Psoas muscle (tissue), 7 donors: ENCODE measurements at regions not wholly inside any gene's neighbourhood (a gene's known extent, or its start where the extent isn't known, plus 50 kb on each side); places are given as distances from the start of the nearest gene placed in this dataset.

ENCODE experiments used
- ATAC-seq, 4 donors: fragments of 200-7000 bp; cut with Tn5 transposase; one replicate each; pipeline ENCODE4 v1.9.1; 2020; ENCODE audit warnings: moderate library complexity in 3 of 4, mild to moderate bottlenecking in 2 of 4
- DNase-seq, 2 donors: peaks; one replicate each; pipeline ENCODE4 v3.0.0-alpha.2; 2020
- H3K27ac ChIP-seq: fragments of 200-600 bp; one replicate; pipeline ENCODE4 v1.8.0; 2022
- H3K27me3 ChIP-seq, 3 donors: fragments of 200-600 bp in 1 of 3; one replicate each; pipeline versions ENCODE4 v1.6.1 to v1.8.0; 2013 to 2022; ENCODE audit warnings: low read length in 2 of 3, mild to moderate bottlenecking in 2 of 3, moderate library complexity in 1 of 3; ENCODE audit not compliant: insufficient read depth in 3 of 3
- H3K36me3 ChIP-seq, 2 donors: fragments of 200-600 bp in 1 of 2; one replicate each; pipeline versions ENCODE4 v1.6.1 to v1.8.0; 2013 to 2022; ENCODE audit warnings: low read depth in 1 of 2, mild to moderate bottlenecking in 1 of 2, moderate library complexity in 1 of 2; ENCODE audit not compliant: insufficient read depth in 1 of 2
- H3K4me1 ChIP-seq: fragments of 200-600 bp; one replicate; pipeline ENCODE4 v1.8.0; 2022
- H3K4me3 ChIP-seq: fragments of 200-600 bp; one replicate; pipeline ENCODE4 v1.8.0; 2022; ENCODE audit warnings: mild to moderate bottlenecking
- H3K9me3 ChIP-seq: fragments of 200-600 bp; one replicate; pipeline ENCODE4 v1.8.0; 2022
- WGBS, 3 donors: extraction: QIAGEN DNeasy Blood & Tissue Kit; methylation state at CpG; one replicate each; pipeline versions ENCODE4 v1.1.6 to v1.1.7; 2013; 5-methylcytosine and 5-hydroxymethylcytosine counted together
- intact Hi-C, 2 donors: fragments of 100-400 bp; cut with DNase I; formaldehyde crosslinking; loops; one replicate each; pipeline versions ENCODE4 v1.11.0 to v1.14.2; 2022
- TF ChIP-seq, protein P1 (sequence below): fragments of 200-600 bp; IDR thresholded peaks from one replicate; pipeline ENCODE4 v1.8.0; 2022; ENCODE audit warnings: antibody characterized with exemption
- donor health status: healthy with polysubstance abuse.
- donor health status: DM: no; HTN: no; CAD: no; lungs with moderate emphysema.
- donor health status: Bipolar disorder and iron deficiency.
- donor health status: healthy.
- donor health status: DM: yes; HTN: yes; CAD: no.
- donor health status: DM: no; HTN: no; CAD: no.
- donor health status: DM: yes; HTN: yes; CAD: no.

DNA sequence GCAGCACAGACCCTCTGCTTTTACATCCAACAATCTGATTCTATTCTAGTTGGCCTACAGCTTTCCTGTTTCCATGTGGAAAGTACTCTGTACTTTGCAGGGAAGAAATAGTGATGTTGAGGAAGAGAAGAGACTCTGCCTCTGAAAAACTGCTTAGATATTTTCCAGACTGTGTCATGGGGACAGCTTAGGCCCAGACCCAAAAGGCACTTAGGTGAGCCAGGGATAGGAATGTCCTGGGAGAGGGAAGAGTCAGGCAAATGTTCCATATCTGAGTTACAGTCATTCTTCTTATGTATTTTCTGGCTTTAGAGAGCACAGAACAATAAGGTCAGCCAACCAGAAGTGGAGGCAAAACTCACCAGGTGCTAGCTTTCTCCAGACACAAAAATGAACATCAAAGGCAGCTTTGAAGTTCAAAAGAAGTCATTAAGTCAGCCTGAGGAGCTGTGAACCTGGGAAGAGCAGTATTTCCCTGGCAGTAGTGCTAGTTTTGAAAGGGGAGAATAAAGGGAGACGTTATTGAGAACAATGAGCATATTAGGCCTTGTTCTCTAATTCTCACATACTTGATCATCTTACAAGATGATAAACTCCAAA is 199.7 kb upstream of the LMNTD1 start:
- TF ChIP-seq, protein P1, sequence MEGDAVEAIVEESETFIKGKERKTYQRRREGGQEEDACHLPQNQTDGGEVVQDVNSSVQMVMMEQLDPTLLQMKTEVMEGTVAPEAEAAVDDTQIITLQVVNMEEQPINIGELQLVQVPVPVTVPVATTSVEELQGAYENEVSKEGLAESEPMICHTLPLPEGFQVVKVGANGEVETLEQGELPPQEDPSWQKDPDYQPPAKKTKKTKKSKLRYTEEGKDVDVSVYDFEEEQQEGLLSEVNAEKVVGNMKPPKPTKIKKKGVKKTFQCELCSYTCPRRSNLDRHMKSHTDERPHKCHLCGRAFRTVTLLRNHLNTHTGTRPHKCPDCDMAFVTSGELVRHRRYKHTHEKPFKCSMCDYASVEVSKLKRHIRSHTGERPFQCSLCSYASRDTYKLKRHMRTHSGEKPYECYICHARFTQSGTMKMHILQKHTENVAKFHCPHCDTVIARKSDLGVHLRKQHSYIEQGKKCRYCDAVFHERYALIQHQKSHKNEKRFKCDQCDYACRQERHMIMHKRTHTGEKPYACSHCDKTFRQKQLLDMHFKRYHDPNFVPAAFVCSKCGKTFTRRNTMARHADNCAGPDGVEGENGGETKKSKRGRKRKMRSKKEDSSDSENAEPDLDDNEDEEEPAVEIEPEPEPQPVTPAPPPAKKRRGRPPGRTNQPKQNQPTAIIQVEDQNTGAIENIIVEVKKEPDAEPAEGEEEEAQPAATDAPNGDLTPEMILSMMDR = no peak
- WGBS, 3 donors = 45 to 52% (median 48%) methylated on average over 1 of the region's 1 CpG
- Histone ChIP-seq H3K4me1 (no peaks in the 10 kb centered on the region), H3K9me3 (no peaks in the 10 kb centered on the region), H3K27ac (no peak overlapping the region), H3K27me3 (no peaks in the 10 kb centered on the region), H3K4me3 (no peak overlapping the region), H3K36me3 (no peaks in the 10 kb centered on the region)
- ATAC-seq (no peak), DNase-seq (no peak)
- intact Hi-C loops = no loop called here

DNA sequence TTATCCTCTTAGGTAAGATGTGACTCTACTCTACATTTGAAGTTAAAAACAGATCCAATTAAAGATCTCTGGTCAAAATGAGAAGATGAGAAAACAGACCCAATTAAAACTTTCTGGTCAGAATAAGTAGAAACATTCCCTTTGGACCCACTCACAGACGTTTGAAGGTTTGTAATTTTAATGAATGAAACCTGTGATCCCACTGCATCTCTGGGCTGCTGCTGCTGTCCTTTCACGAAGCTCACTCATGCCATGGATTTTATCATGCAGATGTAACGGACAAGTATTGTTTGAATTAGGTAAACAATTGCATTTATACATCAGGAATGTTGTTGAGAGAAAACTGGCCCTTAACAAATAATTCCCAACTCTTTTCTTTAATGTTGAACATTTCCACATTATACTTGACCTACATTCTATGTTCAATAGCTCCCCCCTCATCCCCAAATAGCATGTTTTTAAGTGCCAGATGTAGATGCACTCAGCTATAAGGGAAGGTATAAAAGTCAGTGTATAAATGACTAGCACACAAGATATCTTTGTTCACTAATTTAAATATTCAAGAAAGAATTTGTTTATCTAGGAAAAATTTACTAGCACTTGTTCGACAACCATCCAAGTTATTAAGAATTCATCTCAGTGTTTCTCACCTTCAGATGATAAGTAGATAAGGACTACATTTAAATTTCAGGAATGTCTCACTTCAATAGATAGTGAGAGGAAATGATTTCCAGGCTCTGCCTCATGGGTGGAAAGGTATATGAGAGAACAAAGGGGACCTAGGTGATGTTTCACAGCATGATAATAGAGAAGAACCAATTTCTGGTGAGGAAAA is 202.3 kb upstream of the LMNTD1 start:
- Histone ChIP-seq H3K27me3 (no peaks in the 10 kb centered on the region), H3K9me3 (no peaks in the 10 kb centered on the region), H3K4me3 (no peak overlapping the region), H3K4me1 (no peaks in the 10 kb centered on the region), H3K27ac (no peak overlapping the region), H3K36me3 (no peaks in the 10 kb centered on the region)
- TF ChIP-seq, protein P1 = no peak
- 59 to 62% (median 62%) methylated on average over 4 of the region's 4 CpGs for WGBS, 3 donors
- intact Hi-C loops = no loop called here
- ATAC-seq = no peak
- no peak for DNase-seq

- no peaks in the 10 kb centered on the region for H3K9me3 ChIP-seq
- H3K27ac ChIP-seq = no peak overlapping the region
- no peaks in the 10 kb centered on the region for H3K36me3 ChIP-seq
- no peak for ATAC-seq
- no peaks in the 10 kb centered on the region for H3K4me1 ChIP-seq
- intact Hi-C loops = no loop called here
- TF ChIP-seq, protein P1 = no peak
- no peak overlapping the region for H3K4me3 ChIP-seq
- no peaks in the 10 kb centered on the region for H3K27me3 ChIP-seq
- 86 to 98% (median 91%) methylated on average over 2 of the region's 2 CpGs for WGBS, 3 donors
- no peak for DNase-seq
Measured at GRCh38 chr12:25755971-25756260, 202.6 kb upstream of the RASSF8 start.

DNA sequence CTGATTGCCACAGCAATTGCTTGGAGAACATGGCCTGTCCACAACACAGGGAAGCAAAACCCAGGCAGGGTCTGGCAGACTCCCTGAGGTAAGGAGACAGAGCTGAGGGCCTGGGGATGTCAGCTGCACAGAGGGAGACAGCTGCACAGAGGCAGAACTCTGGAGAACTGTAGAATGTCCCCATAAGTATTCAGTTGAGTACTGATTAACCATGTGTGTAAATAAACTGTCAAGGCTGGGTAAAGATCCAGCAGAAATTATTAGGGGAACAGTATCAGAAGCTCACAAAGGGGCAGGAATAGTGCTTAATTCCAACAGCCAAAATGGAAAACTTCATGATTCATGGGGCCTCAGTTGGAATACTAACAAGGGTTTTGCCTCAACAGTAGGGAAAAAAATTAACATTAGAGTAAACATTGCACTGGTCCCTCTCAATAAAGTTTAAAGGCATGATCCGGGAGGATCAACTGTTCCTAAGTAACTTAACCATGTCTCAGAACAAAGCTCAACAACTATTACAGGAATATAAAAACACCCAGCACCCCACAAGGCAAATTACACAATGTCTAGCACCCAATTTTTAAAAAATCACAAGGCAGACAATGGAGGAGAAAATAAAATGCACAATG is 201.3 kb upstream of the RASSF8 start:
- no peak for ATAC-seq
- intact Hi-C loops = no loop called here
- DNase-seq = no peak
- Histone ChIP-seq H3K36me3 (no peaks in the 10 kb centered on the region), H3K27me3 (no peaks in the 10 kb centered on the region), H3K4me3 (no peak overlapping the region), H3K9me3 (no peaks in the 10 kb centered on the region), H3K4me1 (no peaks in the 10 kb centered on the region), H3K27ac (no peak overlapping the region)
- WGBS, 3 donors = 61 to 80% (median 76%) methylated on average over 1 of the region's 1 CpG
- TF ChIP-seq, protein P1 = no peak
